ENCODE measurements at regions not wholly inside any gene's neighbourhood (a gene's known extent, or its start where the extent isn't known, plus 50 kb on each side); places are given as distances from the start of the nearest gene placed in this dataset.
"Not testable (repeated sequence)": the region's sequence is repeated elsewhere in the genome, so short reads cannot be mapped to it uniquely, and the experiment has no call there.

GRCh38 chr5:120088412-120088811 is 375.7 kb upstream of the PRR16 start:
- DNase-seq (ENCODE audit: low read depth), result no peak

GRCh38 chr5:120088836-120089235 is 375.3 kb upstream of the PRR16 start:
- no peak for DNase-seq (ENCODE audit: low read depth)

DNA sequence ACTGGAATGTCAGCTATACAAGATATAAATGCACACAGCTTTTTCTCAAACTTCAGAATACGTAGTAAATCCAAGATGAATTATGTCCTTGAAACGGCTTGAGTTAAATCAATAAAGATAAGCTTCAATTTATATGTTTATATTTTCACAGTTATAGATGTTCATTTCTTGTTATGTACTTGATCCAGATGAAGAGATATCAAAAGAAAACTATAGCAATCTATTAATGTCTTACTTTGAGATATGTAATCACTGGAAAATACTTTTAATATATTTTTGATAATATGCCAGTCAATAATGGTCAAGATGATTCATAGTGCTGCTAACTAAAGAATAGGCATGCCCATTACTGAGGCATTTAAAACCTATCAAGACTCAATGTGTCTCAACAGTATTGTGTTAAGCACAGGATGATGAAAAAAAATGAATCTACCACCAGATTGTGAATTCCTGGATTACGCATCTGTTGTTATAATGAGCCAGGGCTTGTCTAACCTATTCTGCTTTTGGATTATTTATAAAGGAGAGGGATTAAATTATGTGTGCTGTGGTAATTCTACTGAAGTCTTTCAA is 372.6 kb upstream of the PRR16 start:
- DNase-seq (ENCODE audit: low read depth), result no peak

DNA sequence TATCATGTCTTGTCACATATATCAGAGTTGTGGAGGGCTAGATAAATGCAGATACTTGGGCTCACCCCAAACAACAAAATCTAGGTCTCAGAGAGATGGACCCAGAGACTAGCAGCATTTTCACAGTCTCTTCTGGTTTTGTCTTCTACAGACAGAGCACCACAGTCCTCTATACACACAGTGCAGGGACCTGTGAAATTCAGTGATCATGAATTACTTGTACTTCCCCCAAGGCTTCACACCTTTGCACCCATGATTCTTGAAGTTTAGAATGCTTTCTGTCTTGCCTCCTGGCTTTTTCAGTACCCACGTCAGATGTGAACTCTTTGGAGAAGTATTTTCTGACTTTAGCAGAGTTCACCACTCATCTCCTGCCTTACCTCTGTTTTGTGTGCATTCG is 371.5 kb upstream of the PRR16 start:
- no peak for DNase-seq (ENCODE audit: low read depth)

GRCh38 chr5:120093178-120093577 is 370.9 kb upstream of the PRR16 start:
- DNase-seq (ENCODE audit: low read depth), result no peak

- peak; percentile 25 for DNase-seq (ENCODE audit: low read depth)
These were observed 367.7 kb upstream of the PRR16 start for GRCh38 chr5:120096413-120096812.

DNA sequence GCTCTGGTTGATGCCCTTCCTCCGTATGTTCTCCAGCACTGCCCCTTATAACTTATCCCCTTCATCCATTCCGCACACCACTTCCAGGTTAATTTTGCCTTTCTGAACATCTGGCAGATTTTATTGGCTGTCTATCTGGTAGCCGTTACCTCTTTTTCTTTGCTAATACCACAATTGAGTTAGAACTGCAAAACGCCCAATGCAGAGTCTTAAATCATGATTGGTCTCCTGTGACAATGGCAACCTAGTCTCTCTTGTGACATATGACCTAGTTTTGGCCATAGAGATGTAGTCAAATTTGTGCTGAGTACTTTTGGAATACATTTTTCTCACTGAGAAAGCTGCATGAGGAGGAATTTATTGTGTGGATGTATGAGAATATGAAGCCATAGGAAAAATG is 365.7 kb upstream of the PRR16 start:
- DNase-seq (ENCODE audit: low read depth), result no peak

- DNase-seq (ENCODE audit: low read depth), result no peak
These were observed 365.1 kb upstream of the PRR16 start for GRCh38 chr5:120098902-120099535.

DNA sequence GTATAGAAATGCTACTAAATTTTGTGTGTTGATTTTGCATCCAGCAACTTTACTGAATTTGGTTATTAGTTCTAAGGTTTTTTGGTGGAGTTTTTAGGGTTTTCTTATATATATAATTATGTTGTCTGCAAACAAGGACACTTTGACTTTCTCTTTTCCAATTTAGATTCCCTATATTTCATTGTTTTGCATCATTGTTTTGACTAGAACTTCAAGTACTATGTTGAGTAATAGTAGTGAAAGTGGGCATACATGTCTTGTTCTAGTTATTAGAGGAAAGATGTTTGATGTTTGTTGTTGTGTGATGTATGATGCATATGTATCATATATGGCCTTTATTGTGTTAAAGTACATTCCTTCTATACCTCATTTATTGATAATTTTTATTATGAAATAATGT is 362.3 kb upstream of the PRR16 start:
- no peak for DNase-seq (ENCODE audit: low read depth)

- no peak for DNase-seq (ENCODE audit: low read depth)
These were observed 360.6 kb upstream of the PRR16 start for GRCh38 chr5:120103495-120103894.

DNA sequence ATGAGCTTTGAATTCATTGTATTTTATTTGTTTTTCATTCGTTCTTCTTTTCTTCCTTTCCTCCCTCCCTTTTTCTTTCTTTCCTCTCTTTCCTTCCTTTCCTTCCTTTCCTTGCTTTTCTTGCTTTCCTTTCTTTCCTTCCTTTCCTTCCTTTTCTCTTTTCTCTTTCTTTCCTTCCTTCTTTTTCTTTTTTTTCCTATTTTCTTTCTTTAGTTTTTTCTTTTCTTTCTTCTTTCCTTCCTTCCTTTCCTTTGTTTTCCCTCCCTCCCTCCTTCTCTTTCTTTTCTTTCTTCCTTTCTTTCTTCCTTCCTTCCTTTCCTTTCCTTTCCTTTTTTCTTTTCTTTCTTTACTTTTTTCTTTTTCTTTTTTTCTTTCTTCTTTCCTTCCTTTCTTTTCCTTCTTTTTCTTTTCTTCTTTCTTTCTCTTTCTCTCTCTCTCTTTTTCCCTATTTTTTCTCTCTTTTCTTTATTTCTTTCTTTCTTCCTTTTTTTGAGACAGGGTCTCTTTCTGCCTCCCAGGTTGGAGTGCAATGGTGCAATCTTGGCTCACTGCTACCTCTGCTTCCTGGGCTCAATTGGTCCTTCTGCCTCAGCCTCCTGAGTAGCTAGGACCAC is 357.1 kb upstream of the PRR16 start:
- no peak for DNase-seq (ENCODE audit: low read depth)

DNA sequence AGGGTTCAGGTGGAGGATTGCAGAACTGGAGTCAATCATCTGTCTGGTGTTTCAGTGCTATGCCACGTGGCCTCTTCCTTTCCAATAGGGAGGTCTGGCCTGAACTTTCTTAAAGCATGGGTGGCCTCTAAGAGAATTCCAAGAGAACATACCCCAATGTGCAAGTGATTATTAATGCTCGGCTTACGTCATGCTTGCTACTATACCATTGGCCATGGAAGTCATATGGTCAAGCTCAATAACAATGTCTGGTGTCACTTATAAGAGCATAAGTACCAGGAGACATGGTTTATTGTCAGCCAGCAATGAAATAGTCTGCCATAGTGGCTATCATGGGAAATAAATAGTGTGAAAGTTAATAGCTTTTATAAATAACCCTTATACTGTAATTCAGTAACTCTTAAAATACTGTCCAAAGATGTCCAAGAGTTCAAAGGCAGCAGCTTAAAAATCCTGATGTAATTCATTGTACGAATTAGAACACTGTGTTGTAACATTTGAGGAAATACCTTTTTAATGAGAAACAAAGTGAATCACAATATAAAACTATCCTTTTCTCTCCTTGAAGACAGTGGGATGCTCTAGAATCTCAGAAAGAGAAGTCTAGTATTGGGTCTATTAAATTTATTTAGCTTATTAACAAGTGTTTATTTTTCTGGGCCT is 355.4 kb upstream of the PRR16 start:
- DNase-seq (ENCODE audit: low read depth), result no peak

DNA sequence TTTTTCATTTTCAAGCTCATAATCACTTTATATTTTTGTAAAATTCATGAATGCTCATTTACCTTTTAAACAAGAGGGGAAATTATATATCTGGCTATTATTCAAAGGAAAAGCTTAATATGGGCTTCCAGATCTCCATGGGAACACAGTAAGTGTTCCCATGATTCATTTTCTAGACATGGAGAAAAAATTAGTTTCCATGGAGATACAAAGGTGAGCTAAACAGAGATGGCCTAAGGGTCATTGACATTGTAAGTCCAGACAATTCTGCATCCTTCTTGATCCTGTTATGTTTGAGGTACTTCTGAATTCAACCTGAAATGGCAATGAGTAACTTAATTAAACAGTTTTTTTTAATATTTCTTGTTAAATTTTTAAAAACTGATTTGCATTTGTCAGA is 341.4 kb upstream of the PRR16 start:
- no peak for DNase-seq (ENCODE audit: low read depth)

DNA sequence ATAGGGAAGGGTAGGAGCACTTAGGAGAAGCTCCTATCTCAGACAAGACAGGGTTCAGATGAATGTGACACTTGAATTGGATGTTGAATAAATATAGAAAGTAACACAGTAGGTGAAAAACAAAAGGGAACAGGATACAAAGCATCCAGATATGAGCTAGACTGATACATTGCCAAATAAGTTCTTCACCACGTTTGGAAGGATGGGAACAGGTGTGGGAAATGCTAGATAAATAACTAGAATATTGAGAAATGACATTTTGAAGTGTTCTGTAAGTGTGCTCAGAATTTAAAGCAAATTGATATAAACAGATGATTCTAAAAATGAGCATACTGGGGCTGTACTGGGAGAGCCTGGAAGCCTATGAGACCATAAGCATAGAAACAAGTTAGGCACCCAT is 340.1 kb upstream of the PRR16 start:
- DNase-seq (ENCODE audit: low read depth), result no peak

- DNase-seq (ENCODE audit: low read depth), result no peak
These were observed 339.1 kb upstream of the PRR16 start for GRCh38 chr5:120124961-120125360.

GRCh38 chr5:120132347-120132746 is 331.8 kb upstream of the PRR16 start:
- DNase-seq (ENCODE audit: low read depth), result not testable (repeated sequence)

DNA sequence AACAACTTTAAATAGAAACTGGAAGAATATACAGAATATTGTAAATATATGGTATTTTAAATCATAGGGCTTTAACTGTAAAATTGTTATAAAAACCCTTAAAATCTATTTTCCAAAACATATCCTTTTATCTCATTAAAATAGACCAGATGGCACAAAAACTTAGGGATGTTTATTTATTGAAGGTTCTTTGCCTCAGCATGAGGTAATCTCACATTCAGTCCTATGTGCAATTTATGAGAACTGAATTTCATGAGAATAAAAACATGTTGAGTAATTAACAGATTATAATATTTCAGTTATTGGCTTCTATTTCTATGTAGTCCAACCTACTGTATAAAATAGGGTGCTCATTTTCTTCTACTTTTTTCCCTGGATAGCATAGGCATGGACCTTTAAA is 329.2 kb upstream of the PRR16 start:
- no peak for DNase-seq (ENCODE audit: low read depth)

DNA sequence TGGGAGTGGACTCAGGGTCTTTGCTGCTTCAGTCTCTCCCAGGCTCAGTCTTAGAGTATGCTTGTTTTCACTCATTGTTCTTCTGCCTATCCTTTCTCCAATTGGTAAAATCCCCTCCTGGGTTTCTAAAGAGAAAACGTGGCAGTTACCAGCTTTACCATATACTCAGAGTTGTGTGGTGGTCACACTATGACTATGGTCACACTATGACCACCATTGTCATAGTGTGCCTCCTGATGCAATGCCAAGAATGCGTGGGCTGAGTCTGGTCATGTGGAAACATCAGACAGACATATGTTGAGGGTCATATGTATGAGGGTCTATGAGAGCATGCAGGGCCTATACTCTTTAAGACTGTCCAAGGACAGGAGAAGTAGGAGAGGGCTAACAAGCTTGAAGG is 326.5 kb upstream of the PRR16 start:
- no peak for DNase-seq (ENCODE audit: low read depth)

DNA sequence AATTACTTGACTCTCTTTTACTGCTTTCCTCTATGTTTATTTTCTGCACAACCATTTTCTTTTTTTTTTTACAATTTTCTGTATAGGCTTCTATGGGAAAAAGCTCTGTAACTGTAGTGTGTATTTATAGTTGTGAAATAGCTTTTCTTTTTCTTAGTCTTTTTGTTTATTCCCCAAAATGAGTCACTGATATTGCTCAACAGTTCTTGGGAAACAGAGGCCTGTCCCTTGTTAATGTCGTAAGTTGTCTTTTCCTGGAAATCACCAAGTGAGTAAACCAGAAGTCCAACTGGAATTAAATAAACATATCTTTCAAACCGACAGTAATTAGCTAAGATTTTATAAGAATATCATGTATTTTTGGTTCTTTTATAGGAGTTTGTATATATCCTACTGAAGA is 325.1 kb upstream of the PRR16 start:
- DNase-seq (ENCODE audit: low read depth), result peak; percentile 62

DNA sequence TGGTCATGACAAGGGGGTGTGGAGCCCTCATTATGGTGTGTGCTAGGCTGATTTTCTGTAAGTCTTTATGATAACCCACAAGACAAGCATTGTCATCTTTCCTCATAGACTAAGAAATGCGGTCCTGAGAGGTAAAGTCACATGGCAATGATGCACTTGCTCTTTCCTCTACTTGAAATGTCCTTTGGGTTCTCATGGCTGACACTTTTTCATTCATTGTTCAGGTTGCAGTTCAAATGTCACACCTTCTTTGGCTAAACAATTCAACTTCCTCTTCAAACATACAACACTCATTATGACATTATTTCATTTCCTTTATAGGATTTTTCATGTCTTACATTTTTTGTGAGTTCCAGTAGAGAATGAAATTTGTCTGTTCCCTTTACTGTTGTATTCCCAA is 323.6 kb upstream of the PRR16 start:
- DNase-seq (ENCODE audit: low read depth), result no peak

DNA sequence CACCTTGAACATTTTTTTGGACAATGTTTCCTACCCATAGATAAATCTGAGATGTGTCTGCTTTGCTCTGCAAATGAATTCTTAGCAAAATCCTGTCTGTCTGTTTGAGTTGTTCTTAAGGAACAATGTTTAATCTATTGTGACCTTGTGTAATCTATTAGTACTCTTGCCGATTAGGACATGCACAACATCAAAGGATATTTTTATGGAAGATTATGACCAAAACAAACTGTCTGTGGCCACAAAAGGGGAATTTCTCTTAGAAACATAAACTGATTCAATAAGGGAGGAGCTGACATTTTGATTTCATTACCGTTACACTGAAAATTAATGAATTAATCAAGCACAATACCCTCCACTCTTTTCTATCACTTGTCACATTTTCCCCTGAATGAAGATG is 323.0 kb upstream of the PRR16 start:
- DNase-seq (ENCODE audit: low read depth), result no peak

GRCh38 chr5:120146787-120147186 is 317.3 kb upstream of the PRR16 start:
- no peak for DNase-seq (ENCODE audit: low read depth)

- not testable (repeated sequence) for DNase-seq (ENCODE audit: low read depth)
These were observed 316.2 kb upstream of the PRR16 start for GRCh38 chr5:120147911-120148310.

All from Daoy (cell line).